HFF-Myc (cell line): ENCODE measurements at regions not wholly inside any gene's neighbourhood (a gene's known extent, or its start where the extent isn't known, plus 50 kb on each side); places are given as distances from the start of the nearest gene placed in this dataset.

Experiments
- DNase-seq: peaks from one replicate; pipeline ENCODE4 v3.0.0-alpha.2; 2011; ENCODE audit warnings: low read depth; ENCODE audit errors: extremely low read depth
- H3K4me3 ChIP-seq: replicated peaks from 2 replicates; pipeline ENCODE4 v1.5.1; 2011; ENCODE audit warnings: low read depth, mild to moderate bottlenecking, control low read depth, low read length
- CTCF ChIP-seq: IDR thresholded peaks from 2 replicates; pipeline ENCODE4 v1.5.1; 2012; ENCODE audit warnings: mild to moderate bottlenecking, low read depth, low read length, control low read depth; ENCODE audit errors: missing control alignments

- TF ChIP-seq CTCF = no peak
- no peak overlapping the region for H3K4me3 ChIP-seq
- no peak for DNase-seq
These were observed 1232.1 kb downstream of the MRPL39 start for GRCh38 chr21:24375201-24375600.

GRCh38 chr21:24372506-24372905 lies 1234.8 kb downstream of the MRPL39 start:
- TF ChIP-seq CTCF = no peak
- no peak for DNase-seq
- no peak overlapping the region for H3K4me3 ChIP-seq

- no peak for TF ChIP-seq CTCF
- H3K4me3 ChIP-seq = no peak overlapping the region
- no peak for DNase-seq
These were observed 1237.5 kb downstream of the MRPL39 start for GRCh38 chr21:24369746-24370145.

- no peak for DNase-seq
- TF ChIP-seq CTCF = no peak
- H3K4me3 ChIP-seq = no peak overlapping the region
These were observed 1238.0 kb downstream of the MRPL39 start for GRCh38 chr21:24369278-24369677.

- DNase-seq = no peak
These were observed 1239.3 kb downstream of the MRPL39 start for GRCh38 chr21:24367936-24368335.

GRCh38 chr21:24353492-24353891 lies 1253.8 kb downstream of the MRPL39 start:
- no peak for DNase-seq
- TF ChIP-seq CTCF = no peak
- H3K4me3 ChIP-seq = no peak overlapping the region

More at GRCh38 chr21:24367936-24368335, 1239.3 kb downstream of the MRPL39 start:
- no peak overlapping the region for H3K4me3 ChIP-seq
- no peak for TF ChIP-seq CTCF

- DNase-seq = no peak
- H3K4me3 ChIP-seq = no peak overlapping the region
- TF ChIP-seq CTCF = no peak
These were observed 1267.9 kb downstream of the MRPL39 start for GRCh38 chr21:24339406-24339805.
